DOHH2 (cell line): ENCODE measurements at regions not wholly inside any gene's neighbourhood (a gene's known extent, or its start where the extent isn't known, plus 50 kb on each side); places are given as distances from the start of the nearest gene placed in this dataset.

Source experiments
- EZH2phosphoT487 ChIP-seq: fragments of 200-600 bp; sonication (generic); IDR thresholded peaks from 2 replicates; pipeline ENCODE4 v1.6.1; 2017; ENCODE audit warnings: borderline replicate concordance, mild to moderate bottlenecking, antibody characterized with exemption, low read length, moderate library complexity, mixed read lengths
- TF ChIP-seq, protein P1 (sequence below): fragments of 200-600 bp; sonication (generic); IDR thresholded peaks from one replicate; pipeline ENCODE4 v1.5.1; 2014; ENCODE audit warnings: antibody characterized with exemption, mild to moderate bottlenecking, low read depth, low read length; ENCODE audit not compliant: poor library complexity, severe bottlenecking

DNA sequence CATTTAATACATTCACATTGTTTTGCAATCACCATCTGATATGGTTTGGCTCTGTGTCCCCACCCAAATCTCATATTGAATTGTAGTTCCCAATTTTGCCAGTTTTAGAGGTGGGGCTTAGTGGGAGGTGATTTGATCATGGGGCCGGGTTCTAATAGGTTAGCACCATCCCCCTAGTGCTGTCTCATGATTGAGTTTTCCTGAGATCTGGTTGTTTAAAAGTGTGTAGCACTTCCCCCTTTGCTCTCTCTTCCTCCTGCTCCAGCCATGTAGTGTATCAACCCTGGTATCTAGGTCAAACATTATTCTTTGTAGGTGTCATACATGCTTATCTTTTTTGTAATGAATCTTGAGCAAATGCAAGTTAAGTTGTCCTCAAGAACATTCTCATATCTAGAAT lies 83.3 kb upstream of the KIT start:
- TF ChIP-seq EZH2phosphoT487 = no peak
- TF ChIP-seq, protein P1, sequence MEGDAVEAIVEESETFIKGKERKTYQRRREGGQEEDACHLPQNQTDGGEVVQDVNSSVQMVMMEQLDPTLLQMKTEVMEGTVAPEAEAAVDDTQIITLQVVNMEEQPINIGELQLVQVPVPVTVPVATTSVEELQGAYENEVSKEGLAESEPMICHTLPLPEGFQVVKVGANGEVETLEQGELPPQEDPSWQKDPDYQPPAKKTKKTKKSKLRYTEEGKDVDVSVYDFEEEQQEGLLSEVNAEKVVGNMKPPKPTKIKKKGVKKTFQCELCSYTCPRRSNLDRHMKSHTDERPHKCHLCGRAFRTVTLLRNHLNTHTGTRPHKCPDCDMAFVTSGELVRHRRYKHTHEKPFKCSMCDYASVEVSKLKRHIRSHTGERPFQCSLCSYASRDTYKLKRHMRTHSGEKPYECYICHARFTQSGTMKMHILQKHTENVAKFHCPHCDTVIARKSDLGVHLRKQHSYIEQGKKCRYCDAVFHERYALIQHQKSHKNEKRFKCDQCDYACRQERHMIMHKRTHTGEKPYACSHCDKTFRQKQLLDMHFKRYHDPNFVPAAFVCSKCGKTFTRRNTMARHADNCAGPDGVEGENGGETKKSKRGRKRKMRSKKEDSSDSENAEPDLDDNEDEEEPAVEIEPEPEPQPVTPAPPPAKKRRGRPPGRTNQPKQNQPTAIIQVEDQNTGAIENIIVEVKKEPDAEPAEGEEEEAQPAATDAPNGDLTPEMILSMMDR = no peak
